Activated naive CD4-positive, alpha-beta T cell (primary cell): ENCODE measurements at regions not wholly inside any gene's neighbourhood (a gene's known extent, or its start where the extent isn't known, plus 50 kb on each side); places are given as distances from the start of the nearest gene placed in this dataset.

Experiments
- DNase-seq, 4 experiments: peaks; one replicate each; lab custom pipeline; 2025; lab: John Stamatoyannopoulos, UW

GRCh38 chr9:117860849-117861248 is 156.6 kb downstream of the TLR4 start:
- no peak for DNase-seq

- no peak for DNase-seq
These were observed 160.3 kb downstream of the TLR4 start for GRCh38 chr9:117864385-117865057.

GRCh38 chr9:117868594-117868993 is 164.4 kb downstream of the TLR4 start:
- DNase-seq = no peak

- no peak for DNase-seq
These were observed 165.1 kb downstream of the TLR4 start for GRCh38 chr9:117869287-117869686.

GRCh38 chr9:117869712-117870111 is 165.5 kb downstream of the TLR4 start:
- no peak for DNase-seq

- DNase-seq = no peak
These were observed 169.5 kb downstream of the TLR4 start for GRCh38 chr9:117873664-117874063.

GRCh38 chr9:117875886-117876285 is 171.7 kb downstream of the TLR4 start:
- DNase-seq = no peak

- no peak for DNase-seq
These were observed 178.0 kb downstream of the TLR4 start for GRCh38 chr9:117882171-117882570.

- no peak for DNase-seq
These were observed 182.4 kb downstream of the TLR4 start for GRCh38 chr9:117886616-117887015.

- DNase-seq = no peak
These were observed 183.2 kb downstream of the TLR4 start for GRCh38 chr9:117887383-117887782.

GRCh38 chr9:117887941-117888340 is 183.7 kb downstream of the TLR4 start:
- DNase-seq = no peak

GRCh38 chr9:117903453-117903852 is 199.2 kb downstream of the TLR4 start:
- no peak for DNase-seq

- no peak for DNase-seq
These were observed 202.6 kb downstream of the TLR4 start for GRCh38 chr9:117906763-117907162.

- DNase-seq = no peak
These were observed 203.2 kb downstream of the TLR4 start for GRCh38 chr9:117907420-117907819.

- no peak for DNase-seq
These were observed 212.1 kb downstream of the TLR4 start for GRCh38 chr9:117916291-117916690.

GRCh38 chr9:117917873-117918272 is 213.7 kb downstream of the TLR4 start:
- no peak for DNase-seq

GRCh38 chr9:117919538-117919937 is 215.3 kb downstream of the TLR4 start:
- DNase-seq = no peak

GRCh38 chr9:117926031-117926658 is 221.9 kb downstream of the TLR4 start:
- DNase-seq = no peak

GRCh38 chr9:117927354-117927753 is 223.2 kb downstream of the TLR4 start:
- DNase-seq = no peak

- no peak for DNase-seq
These were observed 225.7 kb downstream of the TLR4 start for GRCh38 chr9:117929868-117930267.

GRCh38 chr9:117932585-117932984 is 228.4 kb downstream of the TLR4 start:
- no peak for DNase-seq

- DNase-seq = no peak
These were observed 232.3 kb downstream of the TLR4 start for GRCh38 chr9:117936185-117937130.

GRCh38 chr9:117938086-117938485 is 233.9 kb downstream of the TLR4 start:
- no peak for DNase-seq
